PC-9 (cell line): ENCODE measurements at regions not wholly inside any gene's neighbourhood (a gene's known extent, or its start where the extent isn't known, plus 50 kb on each side); places are given as distances from the start of the nearest gene placed in this dataset.

Experiments
- BruUV-seq: library from RNA; stranded (reverse); fragments of 400-500 nt; replicated peaks from 2 replicates; lab custom pipeline; 2021; lab: Mats Ljungman, UMichigan
- CTCF ChIA-PET: fragments of 300-600 bp; sonication (Branson Sonifier 250); formaldehyde crosslinking; loops from one replicate; lab custom pipeline; 2022; ENCODE audit warnings: antibody characterized with exemption; lab: Charles Lee
- POLR2A ChIA-PET: fragments of 300-600 bp; sonication (Branson Sonifier 250); formaldehyde crosslinking; loops from one replicate; lab custom pipeline; 2022; ENCODE audit warnings: antibody characterized with exemption; ENCODE audit not compliant: unreplicated experiment; lab: Charles Lee
- DNase-seq, 2 experiments: peaks; one replicate each; pipeline versions ENCODE4 v3.0.0 to v3.0.0-alpha.2; 2015 to 2022; ENCODE audit warnings: mixed read lengths in 1 of 2
- H2AFZ ChIP-seq: fragments of 200-600 bp; sonication (generic); 2 replicates; pipeline ENCODE4 v1.8.1; 2017; ENCODE audit warnings: antibody characterized with exemption
- H3F3A ChIP-seq: fragments of 200-600 bp; sonication (generic); 2 replicates; pipeline ENCODE4 v1.8.1; 2017; ENCODE audit warnings: antibody characterized with exemption, mild to moderate bottlenecking, low read depth; ENCODE audit not compliant: insufficient read depth
- H3K27ac ChIP-seq: fragments of 200-600 bp; sonication (generic); 2 replicates; pipeline ENCODE4 v1.6.1; 2016; ENCODE audit warnings: mixed run types
- H3K27me3 ChIP-seq: fragments of 200-600 bp; sonication (generic); 2 replicates; pipeline ENCODE4 v1.6.1; 2016; ENCODE audit warnings: low read depth, mixed run types; ENCODE audit not compliant: insufficient read depth
- H3K36me3 ChIP-seq: fragments of 200-600 bp; sonication (generic); 2 replicates; pipeline ENCODE4 v1.6.1; 2016; ENCODE audit warnings: low read depth, mixed run types
- H3K4me1 ChIP-seq: fragments of 200-600 bp; sonication (generic); replicated peaks from 2 replicates; pipeline ENCODE4 v1.6.1; 2016; ENCODE audit warnings: mixed run types; ENCODE audit not compliant: insufficient read depth
- H3K4me2 ChIP-seq: fragments of 200-600 bp; sonication (generic); 2 replicates; pipeline ENCODE4 v1.6.1; 2017; ENCODE audit warnings: mixed run types
- H3K4me3 ChIP-seq: fragments of 200-600 bp; sonication (generic); 2 replicates; pipeline ENCODE4 v1.6.1; 2016; ENCODE audit warnings: mixed run types
- H3K79me2 ChIP-seq: fragments of 200-600 bp; sonication (generic); 2 replicates; pipeline ENCODE4 v1.6.1; 2017; ENCODE audit warnings: low read depth, mixed run types
- H3K9me2 ChIP-seq: fragments of 200-600 bp; sonication (generic); 2 replicates; pipeline ENCODE4 v1.8.1; 2017; ENCODE audit warnings: mild to moderate bottlenecking; ENCODE audit not compliant: insufficient read depth
- H3K9me3 ChIP-seq: fragments of 200-600 bp; sonication (generic); 2 replicates; pipeline ENCODE4 v1.8.1; 2016; ENCODE audit warnings: low read depth; ENCODE audit not compliant: insufficient read depth
- H4K20me1 ChIP-seq: fragments of 200-600 bp; sonication (generic); 2 replicates; pipeline ENCODE4 v1.8.1; 2017; ENCODE audit not compliant: insufficient read depth
- CTCF ChIP-seq: fragments of 200-600 bp; sonication (generic); conservative IDR thresholded peaks from 2 replicates; pipeline ENCODE4 v1.6.1; 2017; ENCODE audit warnings: mixed run types, antibody characterized with exemption, mild to moderate bottlenecking, moderate library complexity
- EZH2 ChIP-seq: fragments of 200-600 bp; sonication (generic); IDR thresholded peaks from 2 replicates; pipeline ENCODE4 v1.8.0; 2017; ENCODE audit warnings: antibody characterized with exemption, low read depth
- intact Hi-C: fragments of 100-400 bp; cut with micrococcal nuclease; formaldehyde crosslinking; loops from one replicate; pipeline ENCODE4 v1.10.0; 2022; ENCODE audit not compliant: unreplicated experiment

GRCh38 chrX:3780564-3780963 lies 67.1 kb upstream of the PRKX start:
- no peak overlapping the region for H3K4me2 ChIP-seq
- ChIA-PET POLR2A (no interaction called here), CTCF (no interaction called here)
- no peaks in the 10 kb centered on the region for H3K79me2 ChIP-seq
- intact Hi-C loops: loop anchor here (10.0 kb wide), 1 partner anchor 126 kb away; no protein-coding TSS in a partner anchor
- TF ChIP-seq CTCF: no peak
- TF ChIP-seq EZH2: no peak
- H2AFZ ChIP-seq: no peak overlapping the region
- H3K4me1 ChIP-seq: no peaks in the 10 kb centered on the region
- no peak for DNase-seq
- H3K27me3 ChIP-seq: peaks cover 19% of the 10 kb centered on the region
- no peak overlapping the region for H3K27ac ChIP-seq
- no peak overlapping the region for H3K4me3 ChIP-seq
- BruUV-seq: no TSS peak
- H3K9me3 ChIP-seq: no peaks in the 10 kb centered on the region
- H3F3A ChIP-seq: no peaks in the 10 kb centered on the region
- no peaks in the 10 kb centered on the region for H3K36me3 ChIP-seq
- H4K20me1 ChIP-seq: no peaks in the 10 kb centered on the region
- H3K9me2 ChIP-seq: no peaks in the 10 kb centered on the region

DNA sequence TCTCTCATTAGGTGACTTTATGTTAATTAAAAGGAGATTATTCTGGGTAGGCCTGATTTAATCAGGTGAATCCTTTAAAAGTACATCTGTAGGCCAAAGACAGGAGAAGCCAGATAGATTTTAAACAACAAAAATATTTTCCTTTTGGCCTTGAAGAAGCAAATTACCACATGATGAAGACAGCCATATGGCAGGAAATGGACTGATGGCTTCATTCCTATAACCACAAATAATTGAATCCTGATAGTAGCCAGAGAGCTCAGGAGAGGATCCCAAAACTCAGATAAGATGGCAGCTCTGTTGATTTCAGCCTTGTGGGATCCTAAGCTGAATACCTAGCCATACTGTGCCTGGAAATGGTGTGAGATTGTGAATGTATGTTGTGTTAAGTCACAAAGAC lies 66.1 kb upstream of the PRKX start:
- Histone ChIP-seq H3K9me3 (no peaks in the 10 kb centered on the region), H3K79me2 (no peaks in the 10 kb centered on the region), H3K27me3 (peaks cover 28% of the 10 kb centered on the region), H3K4me3 (no peak overlapping the region), H3K4me2 (no peak overlapping the region), H3K9me2 (no peaks in the 10 kb centered on the region), H4K20me1 (no peaks in the 10 kb centered on the region), H2AFZ (no peak overlapping the region), H3K27ac (no peak overlapping the region), H3K4me1 (no peaks in the 10 kb centered on the region), H3F3A (no peaks in the 10 kb centered on the region), H3K36me3 (no peaks in the 10 kb centered on the region)
- DNase-seq: no peak
- TF ChIP-seq CTCF (no peak), EZH2 (no peak)
- POLR2A ChIA-PET: no interaction called here
- CTCF ChIA-PET: no interaction called here
- no TSS peak for BruUV-seq
- intact Hi-C loops: no loop called here

DNA sequence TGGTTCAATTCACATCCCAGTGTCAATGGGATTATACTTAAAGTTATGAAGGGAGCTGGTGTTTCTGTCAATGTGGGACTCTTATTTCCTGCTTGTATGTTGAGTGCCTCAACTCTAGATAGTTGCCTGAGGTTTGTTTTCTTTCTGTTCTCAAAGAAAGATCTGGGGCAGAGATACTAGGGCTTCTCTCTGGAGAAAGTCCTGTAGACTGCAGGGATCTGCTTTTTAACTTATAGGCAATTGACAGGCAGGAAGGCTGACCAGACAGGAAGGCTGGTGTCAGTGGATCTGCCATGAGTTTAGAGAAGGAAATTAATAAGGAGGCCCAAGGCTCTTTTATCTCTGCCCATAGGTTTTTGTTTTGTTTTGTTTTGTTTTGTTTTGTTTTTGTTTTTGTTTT lies 64.0 kb upstream of the PRKX start:
- H3K27ac ChIP-seq: no peak overlapping the region
- no peaks in the 10 kb centered on the region for H3K79me2 ChIP-seq
- ChIA-PET CTCF (no interaction called here), POLR2A (no interaction called here)
- intact Hi-C loops: no loop called here
- H4K20me1 ChIP-seq: no peaks in the 10 kb centered on the region
- no peaks in the 10 kb centered on the region for H3K4me1 ChIP-seq
- H2AFZ ChIP-seq: no peak overlapping the region
- H3K27me3 ChIP-seq: peaks cover 49% of the 10 kb centered on the region
- no peaks in the 10 kb centered on the region for H3K36me3 ChIP-seq
- no peaks in the 10 kb centered on the region for H3F3A ChIP-seq
- TF ChIP-seq EZH2: no peak
- no peak for TF ChIP-seq CTCF
- H3K9me2 ChIP-seq: no peaks in the 10 kb centered on the region
- no peak for DNase-seq
- BruUV-seq: no TSS peak
- no peak overlapping the region for H3K4me2 ChIP-seq
- no peak overlapping the region for H3K4me3 ChIP-seq
- no peaks in the 10 kb centered on the region for H3K9me3 ChIP-seq
